WTC11 (cell line): ENCODE measurements at regions not wholly inside any gene's neighbourhood (a gene's known extent, or its start where the extent isn't known, plus 50 kb on each side); places are given as distances from the start of the nearest gene placed in this dataset.

Experiments
- ATAC-seq: fragments of 200-7000 bp; cut with Tn5 transposase; 2 replicates; pipeline ENCODE4 v1.10.0; 2021; ENCODE audit warnings: mild to moderate bottlenecking, moderate library complexity
- CTCF ChIA-PET: fragments of 300-600 bp; sonication (Branson Sonifier 250); formaldehyde crosslinking; loops from one replicate; lab custom pipeline; 2021; ENCODE audit warnings: antibody characterized with exemption; lab: Charles Lee
- POLR2A ChIA-PET: fragments of 350-600 bp; sonication (Branson Sonifier 250); formaldehyde crosslinking; loops from one replicate; lab custom pipeline; 2021; ENCODE audit warnings: antibody characterized with exemption; lab: Charles Lee
- DNase-seq: peaks from one replicate; pipeline ENCODE4 v3.0.0; 2021; ENCODE audit warnings: low spot score
- H3K27ac Mint-ChIP-seq: 2 replicates; pipeline ENCODE4 v1.8.0; 2021; ENCODE audit warnings: mixed read lengths
- H3K27me3 Mint-ChIP-seq: 2 replicates; pipeline ENCODE4 v1.8.0; 2021; ENCODE audit warnings: low read depth, mild to moderate bottlenecking, moderate library complexity, mixed read lengths
- H3K36me3 Mint-ChIP-seq: 2 replicates; pipeline ENCODE4 v1.8.0; 2021; ENCODE audit warnings: mixed read lengths
- H3K4me1 Mint-ChIP-seq: 2 replicates; pipeline ENCODE4 v1.8.0; 2022; ENCODE audit warnings: mixed read lengths
- H3K4me3 Mint-ChIP-seq: 2 replicates; pipeline ENCODE4 v1.8.0; 2021; ENCODE audit warnings: mild to moderate bottlenecking, moderate library complexity, mixed read lengths
- H3K9me3 Mint-ChIP-seq: 2 replicates; pipeline ENCODE4 v1.8.0; 2021; ENCODE audit warnings: mixed read lengths
- CREB1 ChIP-seq: sonication (generic); formaldehyde crosslinking; IDR thresholded peaks from 2 replicates; pipeline ENCODE4 v1.8.0; 2023; ENCODE audit warnings: mild to moderate bottlenecking, missing genetic modification reagents
- CREM ChIP-seq: sonication (generic); formaldehyde crosslinking; IDR thresholded peaks from 2 replicates; pipeline ENCODE4 v1.8.1; 2022; ENCODE audit warnings: mild to moderate bottlenecking, missing genetic modification reagents, moderate library complexity
- EMX1 ChIP-seq: fragments of 250-450 bp; sonication (Bioruptor Pico); IDR thresholded peaks from 2 replicates; pipeline ENCODE4 v1.8.0; 2021; ENCODE audit warnings: mild to moderate bottlenecking
- FOXJ3 ChIP-seq: sonication (generic); formaldehyde crosslinking; IDR thresholded peaks from 2 replicates; pipeline ENCODE4 v1.9.0; 2021; ENCODE audit warnings: missing genetic modification reagents, mild to moderate bottlenecking, borderline replicate concordance
- FOXK1 ChIP-seq: sonication (generic); formaldehyde crosslinking; IDR thresholded peaks from 2 replicates; pipeline ENCODE4 v1.8.0; 2022; ENCODE audit warnings: mild to moderate bottlenecking, moderate library complexity, missing genetic modification reagents
- FOXP1 ChIP-seq: sonication (generic); formaldehyde crosslinking; IDR thresholded peaks from 2 replicates; pipeline ENCODE4 v1.8.0; 2022; ENCODE audit warnings: missing genetic modification reagents, mild to moderate bottlenecking, moderate library complexity, borderline replicate concordance
- GRHL2 ChIP-seq: fragments of 250-450 bp; sonication (Bioruptor Pico); IDR thresholded peaks from 2 replicates; pipeline ENCODE4 v1.8.0; 2022; ENCODE audit warnings: mild to moderate bottlenecking, moderate library complexity; ENCODE audit not compliant: insufficient replicate concordance, severe bottlenecking
- GTF2I ChIP-seq: fragments of 250-450 bp; sonication (Bioruptor Pico); conservative IDR thresholded peaks from 2 replicates; pipeline ENCODE4 v1.4.0; 2021; ENCODE audit warnings: mild to moderate bottlenecking
- JAZF1 ChIP-seq: fragments of 250-450 bp; sonication (Bioruptor Pico); IDR thresholded peaks from 2 replicates; pipeline ENCODE4 v1.9.0; 2021; ENCODE audit warnings: moderate library complexity, mild to moderate bottlenecking, inconsistent platforms
- NR3C1 ChIP-seq: sonication (generic); formaldehyde crosslinking; conservative IDR thresholded peaks from 2 replicates; pipeline ENCODE4 v1.8.1; 2023; ENCODE audit warnings: low read depth, mild to moderate bottlenecking, missing genetic modification reagents
- OVOL2 ChIP-seq: fragments of 250-450 bp; sonication (Bioruptor Pico); IDR thresholded peaks from 2 replicates; pipeline ENCODE4 v1.9.0; 2021; ENCODE audit warnings: mild to moderate bottlenecking, borderline replicate concordance
- RELA ChIP-seq: sonication (generic); formaldehyde crosslinking; IDR thresholded peaks from 2 replicates; pipeline ENCODE4 v1.8.1; 2022; ENCODE audit warnings: missing genetic modification reagents, mild to moderate bottlenecking, borderline replicate concordance
- RORB ChIP-seq: fragments of 250-450 bp; sonication (Bioruptor Pico); IDR thresholded peaks from 2 replicates; pipeline ENCODE4 v1.9.0; 2021; ENCODE audit warnings: mild to moderate bottlenecking
- SOX15 ChIP-seq: fragments of 250-450 bp; sonication (Bioruptor Pico); IDR thresholded peaks from 2 replicates; pipeline ENCODE4 v1.9.0; 2021; ENCODE audit warnings: mild to moderate bottlenecking
- SP1 ChIP-seq: sonication (generic); formaldehyde crosslinking; conservative IDR thresholded peaks from 2 replicates; pipeline ENCODE4 v1.8.1; 2022; ENCODE audit warnings: missing genetic modification reagents
- ZBTB21 ChIP-seq: sonication (generic); formaldehyde crosslinking; IDR thresholded peaks from 2 replicates; pipeline ENCODE4 v1.8.1; 2023; ENCODE audit warnings: mild to moderate bottlenecking, missing genetic modification reagents, borderline replicate concordance
- ZNF317 ChIP-seq: sonication (generic); formaldehyde crosslinking; IDR thresholded peaks from 2 replicates; pipeline ENCODE4 v1.8.1; 2023; ENCODE audit warnings: low read depth, mild to moderate bottlenecking, moderate library complexity, missing genetic modification reagents, borderline replicate concordance
- ZNF416 ChIP-seq: fragments of 250-450 bp; sonication (Bioruptor Pico); IDR thresholded peaks from 2 replicates; pipeline ENCODE4 v1.9.0; 2021; ENCODE audit warnings: mild to moderate bottlenecking, inconsistent platforms
- TF ChIP-seq, protein P1 (sequence below): sonication (generic); formaldehyde crosslinking; IDR thresholded peaks from 2 replicates; pipeline ENCODE4 v1.8.0; 2022; ENCODE audit warnings: mild to moderate bottlenecking, missing genetic modification reagents
- TF ChIP-seq, protein P2 (sequence below): fragments of 250-450 bp; sonication (Bioruptor Pico); IDR thresholded peaks from 2 replicates; pipeline ENCODE4 v1.9.0; 2021; ENCODE audit warnings: mild to moderate bottlenecking
- TF ChIP-seq, protein P3 (sequence below): fragments of 250-450 bp; sonication (Bioruptor Pico); IDR thresholded peaks from 2 replicates; pipeline ENCODE4 v1.9.0; 2021; ENCODE audit warnings: moderate library complexity, mild to moderate bottlenecking, inconsistent platforms, borderline replicate concordance
- TF ChIP-seq, protein P4 (sequence below): fragments of 250-450 bp; sonication (Bioruptor Pico); conservative IDR thresholded peaks from 2 replicates; pipeline ENCODE4 v1.9.0; 2021; ENCODE audit warnings: mild to moderate bottlenecking
- TF ChIP-seq, protein P5 (sequence below): fragments of 250-450 bp; sonication (Bioruptor Pico); IDR thresholded peaks from 2 replicates; pipeline ENCODE4 v1.9.0; 2021; ENCODE audit warnings: mild to moderate bottlenecking, borderline replicate concordance
- TF ChIP-seq, protein P6 (sequence below): sonication (generic); formaldehyde crosslinking; IDR thresholded peaks from 2 replicates; pipeline ENCODE4 v1.8.1; 2023; ENCODE audit warnings: mild to moderate bottlenecking, missing genetic modification reagents, moderate library complexity

DNA sequence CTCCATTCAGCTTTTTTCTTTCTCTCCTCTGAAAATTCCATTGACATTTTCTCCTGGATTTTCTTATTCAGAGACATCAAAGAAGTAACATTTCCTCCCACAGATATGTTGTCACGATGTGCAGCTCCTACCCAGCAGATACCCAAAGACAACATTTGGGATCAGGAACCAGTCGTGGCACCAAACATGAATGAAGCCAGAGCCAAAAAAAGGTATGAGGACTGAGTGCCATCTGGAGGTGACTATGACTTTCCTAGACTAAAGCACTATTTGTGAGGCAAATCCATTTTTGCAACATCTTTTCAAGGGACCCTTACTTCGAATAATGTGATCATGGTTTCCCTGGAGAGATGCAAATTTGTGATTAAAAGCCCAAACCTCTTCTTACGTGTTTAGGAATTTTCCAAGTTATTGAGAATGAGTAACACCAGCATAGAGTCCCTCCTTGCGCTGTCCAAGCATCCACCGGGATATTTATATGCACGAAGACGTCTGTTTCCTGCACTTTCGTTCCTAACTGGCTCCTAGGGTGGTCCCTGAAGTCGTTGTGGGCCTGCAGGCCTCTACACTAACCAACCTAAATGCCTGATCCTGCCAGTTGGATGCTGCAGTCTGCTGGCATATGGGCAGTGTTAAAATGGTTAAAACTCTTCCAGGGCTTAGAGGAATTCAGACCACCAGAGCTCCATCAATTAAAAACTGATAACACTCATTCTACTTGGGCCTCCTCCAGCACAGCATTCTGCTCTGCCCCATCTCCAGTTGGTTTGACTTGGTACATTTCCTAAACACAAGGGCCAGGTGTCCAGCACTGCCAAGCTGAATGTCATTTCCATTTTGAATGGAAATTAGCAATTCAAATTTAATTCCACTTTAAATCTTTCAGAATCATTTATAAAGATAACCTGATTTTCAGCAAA lies 256.6 kb downstream of the C6orf118 start:
- DNase-seq (no peak), ATAC-seq (no peak)
- Mint-ChIP-seq H3K36me3 (peaks cover 23% of the 10 kb centered on the region), H3K4me3 (no peak overlapping the region), H3K27ac (no peak overlapping the region), H3K27me3 (peaks cover 16% of the 10 kb centered on the region), H3K4me1 (peaks cover 3% of the 10 kb centered on the region; the same call in 1 of the 2 replicates), H3K9me3 (peaks cover 27% of the 10 kb centered on the region)
- POLR2A ChIA-PET = no interaction called here
- TF ChIP-seq CREM (CRISPR knock-in tag) (no peak), GTF2I (CRISPR knock-in tag) (no peak), OVOL2 (CRISPR knock-in tag) (no peak), RELA (CRISPR knock-in tag) (no peak), JAZF1 (CRISPR knock-in tag) (no peak), ZNF317 (no peak)
- TF ChIP-seq, protein P1, sequence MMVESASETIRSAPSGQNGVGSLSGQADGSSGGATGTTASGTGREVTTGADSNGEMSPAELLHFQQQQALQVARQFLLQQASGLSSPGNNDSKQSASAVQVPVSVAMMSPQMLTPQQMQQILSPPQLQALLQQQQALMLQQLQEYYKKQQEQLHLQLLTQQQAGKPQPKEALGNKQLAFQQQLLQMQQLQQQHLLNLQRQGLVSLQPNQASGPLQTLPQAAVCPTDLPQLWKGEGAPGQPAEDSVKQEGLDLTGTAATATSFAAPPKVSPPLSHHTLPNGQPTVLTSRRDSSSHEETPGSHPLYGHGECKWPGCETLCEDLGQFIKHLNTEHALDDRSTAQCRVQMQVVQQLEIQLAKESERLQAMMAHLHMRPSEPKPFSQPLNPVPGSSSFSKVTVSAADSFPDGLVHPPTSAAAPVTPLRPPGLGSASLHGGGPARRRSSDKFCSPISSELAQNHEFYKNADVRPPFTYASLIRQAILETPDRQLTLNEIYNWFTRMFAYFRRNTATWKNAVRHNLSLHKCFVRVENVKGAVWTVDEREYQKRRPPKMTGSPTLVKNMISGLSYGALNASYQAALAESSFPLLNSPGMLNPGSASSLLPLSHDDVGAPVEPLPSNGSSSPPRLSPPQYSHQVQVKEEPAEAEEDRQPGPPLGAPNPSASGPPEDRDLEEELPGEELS (CRISPR knock-in tag) = no peak
- CTCF ChIA-PET = no interaction called here

DNA sequence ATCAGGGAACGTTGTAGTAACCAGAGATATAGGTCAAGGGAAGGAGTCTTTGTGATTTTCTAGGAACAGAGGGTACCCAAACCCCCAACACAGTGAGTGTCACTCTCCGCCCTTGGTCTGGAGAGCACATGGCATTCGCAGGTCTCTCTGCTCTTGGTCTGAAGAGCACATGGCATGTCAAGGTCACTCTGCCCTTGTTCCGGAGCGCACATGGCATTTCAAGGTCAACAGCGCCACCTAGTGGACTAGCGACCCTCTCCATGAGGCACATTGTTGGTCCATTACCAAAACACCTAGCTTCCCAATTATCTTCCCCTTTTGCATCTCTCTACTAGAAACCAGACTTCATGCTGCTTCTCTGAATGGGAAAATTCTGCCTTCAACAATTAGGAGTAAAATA lies 260.0 kb downstream of the C6orf118 start:
- Mint-ChIP-seq H3K4me1 (peaks cover 3% of the 10 kb centered on the region; the same call in 1 of the 2 replicates), H3K9me3 (peaks cover 46% of the 10 kb centered on the region), H3K36me3 (peaks cover 35% of the 10 kb centered on the region), H3K27me3 (peaks cover 16% of the 10 kb centered on the region), H3K4me3 (no peak overlapping the region), H3K27ac (no peak overlapping the region)
- ATAC-seq (peak; percentile 91), DNase-seq (peak; percentile 88)
- POLR2A ChIA-PET = interaction anchor here (0.6 kb wide), 1 partner anchor 631 kb away, joined by 3 read pairs; no protein-coding TSS in a partner anchor
- CTCF ChIA-PET = interaction anchor here (0.5 to 1.0 kb wide), 5 partner anchors 22 to 943 kb away, joined by 3 to 4 read pairs (median 3); no protein-coding TSS in a partner anchor
- TF ChIP-seq ZBTB21 (CRISPR knock-in tag) = 0 out of 2 replicates have a peak, but pooled peaks have one; percentile 23
- TF ChIP-seq FOXP1 (CRISPR knock-in tag) = 0 out of 2 replicates have a peak, but pooled peaks have one; percentile 34
- TF ChIP-seq FOXK1 (CRISPR knock-in tag) = 0 out of 2 replicates have a peak, but pooled peaks have one; percentile 56
- TF ChIP-seq SOX15 (CRISPR knock-in tag) = no peak
- TF ChIP-seq, protein P2, sequence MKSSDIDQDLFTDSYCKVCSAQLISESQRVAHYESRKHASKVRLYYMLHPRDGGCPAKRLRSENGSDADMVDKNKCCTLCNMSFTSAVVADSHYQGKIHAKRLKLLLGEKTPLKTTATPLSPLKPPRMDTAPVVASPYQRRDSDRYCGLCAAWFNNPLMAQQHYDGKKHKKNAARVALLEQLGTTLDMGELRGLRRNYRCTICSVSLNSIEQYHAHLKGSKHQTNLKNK (CRISPR knock-in tag) = no peak
- TF ChIP-seq RORB (CRISPR knock-in tag) = no peak
- TF ChIP-seq ZNF416 (CRISPR knock-in tag) = no peak
- TF ChIP-seq, protein P3, sequence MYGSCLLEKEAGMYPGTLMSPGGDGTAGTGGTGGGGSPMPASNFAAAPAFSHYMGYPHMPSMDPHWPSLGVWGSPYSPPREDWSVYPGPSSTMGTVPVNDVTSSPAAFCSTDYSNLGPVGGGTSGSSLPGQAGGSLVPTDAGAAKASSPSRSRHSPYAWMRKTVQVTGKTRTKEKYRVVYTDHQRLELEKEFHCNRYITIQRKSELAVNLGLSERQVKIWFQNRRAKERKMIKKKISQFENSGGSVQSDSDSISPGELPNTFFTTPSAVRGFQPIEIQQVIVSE = no peak
- TF ChIP-seq, protein P4, sequence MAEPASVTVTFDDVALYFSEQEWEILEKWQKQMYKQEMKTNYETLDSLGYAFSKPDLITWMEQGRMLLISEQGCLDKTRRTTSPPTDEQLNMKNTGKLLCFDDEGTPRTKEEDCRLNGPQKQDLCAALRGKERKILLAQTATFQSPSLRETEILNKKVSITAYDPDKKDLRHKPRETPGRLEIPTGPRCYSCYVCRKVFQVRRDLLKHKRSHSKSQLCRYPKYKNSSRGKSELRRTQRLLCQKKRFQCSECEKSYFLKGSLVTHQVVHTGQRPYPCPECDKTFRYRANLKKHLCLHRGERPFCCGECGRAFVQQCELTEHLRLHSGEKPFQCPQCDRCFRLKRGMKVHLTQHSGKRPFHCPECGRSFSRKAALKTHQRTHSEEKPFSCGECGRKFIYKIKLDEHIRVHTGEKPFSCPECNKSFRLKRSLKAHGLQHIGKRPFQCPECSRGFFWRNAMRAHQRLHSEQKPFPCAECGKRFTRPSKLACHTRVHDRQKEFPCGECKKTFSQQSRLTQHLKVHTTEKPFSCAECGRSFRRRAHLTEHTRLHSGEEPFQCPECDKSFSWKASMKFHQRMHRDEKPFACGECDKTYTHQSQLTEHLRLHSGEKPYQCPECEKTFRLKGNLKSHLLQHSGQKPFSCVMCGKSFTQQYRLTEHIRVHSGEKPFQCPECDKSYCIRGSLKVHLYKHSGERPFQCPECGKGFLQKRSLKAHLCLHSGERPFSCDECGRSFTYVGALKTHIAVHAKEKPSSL (CRISPR knock-in tag) = no peak
- TF ChIP-seq NR3C1 (CRISPR knock-in tag) = no peak
- TF ChIP-seq, protein P5, sequence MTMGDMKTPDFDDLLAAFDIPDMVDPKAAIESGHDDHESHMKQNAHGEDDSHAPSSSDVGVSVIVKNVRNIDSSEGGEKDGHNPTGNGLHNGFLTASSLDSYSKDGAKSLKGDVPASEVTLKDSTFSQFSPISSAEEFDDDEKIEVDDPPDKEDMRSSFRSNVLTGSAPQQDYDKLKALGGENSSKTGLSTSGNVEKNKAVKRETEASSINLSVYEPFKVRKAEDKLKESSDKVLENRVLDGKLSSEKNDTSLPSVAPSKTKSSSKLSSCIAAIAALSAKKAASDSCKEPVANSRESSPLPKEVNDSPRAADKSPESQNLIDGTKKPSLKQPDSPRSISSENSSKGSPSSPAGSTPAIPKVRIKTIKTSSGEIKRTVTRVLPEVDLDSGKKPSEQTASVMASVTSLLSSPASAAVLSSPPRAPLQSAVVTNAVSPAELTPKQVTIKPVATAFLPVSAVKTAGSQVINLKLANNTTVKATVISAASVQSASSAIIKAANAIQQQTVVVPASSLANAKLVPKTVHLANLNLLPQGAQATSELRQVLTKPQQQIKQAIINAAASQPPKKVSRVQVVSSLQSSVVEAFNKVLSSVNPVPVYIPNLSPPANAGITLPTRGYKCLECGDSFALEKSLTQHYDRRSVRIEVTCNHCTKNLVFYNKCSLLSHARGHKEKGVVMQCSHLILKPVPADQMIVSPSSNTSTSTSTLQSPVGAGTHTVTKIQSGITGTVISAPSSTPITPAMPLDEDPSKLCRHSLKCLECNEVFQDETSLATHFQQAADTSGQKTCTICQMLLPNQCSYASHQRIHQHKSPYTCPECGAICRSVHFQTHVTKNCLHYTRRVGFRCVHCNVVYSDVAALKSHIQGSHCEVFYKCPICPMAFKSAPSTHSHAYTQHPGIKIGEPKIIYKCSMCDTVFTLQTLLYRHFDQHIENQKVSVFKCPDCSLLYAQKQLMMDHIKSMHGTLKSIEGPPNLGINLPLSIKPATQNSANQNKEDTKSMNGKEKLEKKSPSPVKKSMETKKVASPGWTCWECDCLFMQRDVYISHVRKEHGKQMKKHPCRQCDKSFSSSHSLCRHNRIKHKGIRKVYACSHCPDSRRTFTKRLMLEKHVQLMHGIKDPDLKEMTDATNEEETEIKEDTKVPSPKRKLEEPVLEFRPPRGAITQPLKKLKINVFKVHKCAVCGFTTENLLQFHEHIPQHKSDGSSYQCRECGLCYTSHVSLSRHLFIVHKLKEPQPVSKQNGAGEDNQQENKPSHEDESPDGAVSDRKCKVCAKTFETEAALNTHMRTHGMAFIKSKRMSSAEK (CRISPR knock-in tag) = no peak
- TF ChIP-seq EMX1 (CRISPR knock-in tag) = no peak
- TF ChIP-seq, protein P6, sequence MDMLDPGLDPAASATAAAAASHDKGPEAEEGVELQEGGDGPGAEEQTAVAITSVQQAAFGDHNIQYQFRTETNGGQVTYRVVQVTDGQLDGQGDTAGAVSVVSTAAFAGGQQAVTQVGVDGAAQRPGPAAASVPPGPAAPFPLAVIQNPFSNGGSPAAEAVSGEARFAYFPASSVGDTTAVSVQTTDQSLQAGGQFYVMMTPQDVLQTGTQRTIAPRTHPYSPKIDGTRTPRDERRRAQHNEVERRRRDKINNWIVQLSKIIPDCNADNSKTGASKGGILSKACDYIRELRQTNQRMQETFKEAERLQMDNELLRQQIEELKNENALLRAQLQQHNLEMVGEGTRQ (CRISPR knock-in tag) = no peak
- no peak for TF ChIP-seq GRHL2 (CRISPR knock-in tag)
- TF ChIP-seq SP1 (CRISPR knock-in tag) = no peak
- no peak for TF ChIP-seq FOXJ3
- no peak for TF ChIP-seq OVOL2 (CRISPR knock-in tag)
- no peak for TF ChIP-seq CREB1
